ENCODE measurements at regions not wholly inside any gene's neighbourhood (a gene's known extent, or its start where the extent isn't known, plus 50 kb on each side); places are given as distances from the start of the nearest gene placed in this dataset.

- in situ Hi-C loops (cut with HindIII; ENCODE audit: low sequenced_read_pairs): no loop called here
- no peak overlapping the region for H3K4me3 ChIP-seq (ENCODE audit: low read depth, low read length)
- peak; percentile 18 for DNase-seq (ENCODE audit: low read depth)
- no peak for TF ChIP-seq CTCF (IDR thresholded peaks at IDR 0.05; ENCODE audit: low read depth, low read length, missing control alignments)
Observed at GRCh38 chr20:40191573-40191972, 497.5 kb downstream of the MAFB start.

- H3K4me3 ChIP-seq (ENCODE audit: low read depth, low read length): no peak overlapping the region
- DNase-seq (ENCODE audit: low read depth): no peak
- in situ Hi-C loops (cut with HindIII; ENCODE audit: low sequenced_read_pairs): no loop called here
- TF ChIP-seq CTCF (IDR thresholded peaks at IDR 0.05; ENCODE audit: low read depth, low read length, missing control alignments): no peak
Observed at GRCh38 chr20:40189621-40190020, 499.4 kb downstream of the MAFB start.

GRCh38 chr20:40188319-40188718 lies 500.7 kb downstream of the MAFB start:
- in situ Hi-C loops (cut with HindIII; ENCODE audit: low sequenced_read_pairs): no loop called here
- no peak overlapping the region for H3K4me3 ChIP-seq (ENCODE audit: low read depth, low read length)
- TF ChIP-seq CTCF (IDR thresholded peaks at IDR 0.05; ENCODE audit: low read depth, low read length, missing control alignments): no peak
- DNase-seq (ENCODE audit: low read depth): no peak

GRCh38 chr20:40186826-40187225 lies 502.2 kb downstream of the MAFB start:
- TF ChIP-seq CTCF (IDR thresholded peaks at IDR 0.05; ENCODE audit: low read depth, low read length, missing control alignments): no peak
- H3K4me3 ChIP-seq (ENCODE audit: low read depth, low read length): no peak overlapping the region
- no peak for DNase-seq (ENCODE audit: low read depth)
- in situ Hi-C loops (cut with HindIII; ENCODE audit: low sequenced_read_pairs): no loop called here

GRCh38 chr20:40181676-40182075 lies 507.4 kb downstream of the MAFB start:
- DNase-seq (ENCODE audit: low read depth): no peak
- in situ Hi-C loops (cut with HindIII; ENCODE audit: low sequenced_read_pairs): no loop called here
- TF ChIP-seq CTCF (IDR thresholded peaks at IDR 0.05; ENCODE audit: low read depth, low read length, missing control alignments): no peak
- H3K4me3 ChIP-seq (ENCODE audit: low read depth, low read length): no peak overlapping the region

GRCh38 chr20:40176098-40176841 lies 512.8 kb downstream of the MAFB start:
- TF ChIP-seq CTCF (IDR thresholded peaks at IDR 0.05; ENCODE audit: low read depth, low read length, missing control alignments): no peak
- H3K4me3 ChIP-seq (ENCODE audit: low read depth, low read length): no peak overlapping the region
- in situ Hi-C loops (cut with HindIII; ENCODE audit: low sequenced_read_pairs): no loop called here
- no peak for DNase-seq (ENCODE audit: low read depth)
